ENCODE measurements at regions not wholly inside any gene's neighbourhood (a gene's known extent, or its start where the extent isn't known, plus 50 kb on each side); places are given as distances from the start of the nearest gene placed in this dataset.

DNA sequence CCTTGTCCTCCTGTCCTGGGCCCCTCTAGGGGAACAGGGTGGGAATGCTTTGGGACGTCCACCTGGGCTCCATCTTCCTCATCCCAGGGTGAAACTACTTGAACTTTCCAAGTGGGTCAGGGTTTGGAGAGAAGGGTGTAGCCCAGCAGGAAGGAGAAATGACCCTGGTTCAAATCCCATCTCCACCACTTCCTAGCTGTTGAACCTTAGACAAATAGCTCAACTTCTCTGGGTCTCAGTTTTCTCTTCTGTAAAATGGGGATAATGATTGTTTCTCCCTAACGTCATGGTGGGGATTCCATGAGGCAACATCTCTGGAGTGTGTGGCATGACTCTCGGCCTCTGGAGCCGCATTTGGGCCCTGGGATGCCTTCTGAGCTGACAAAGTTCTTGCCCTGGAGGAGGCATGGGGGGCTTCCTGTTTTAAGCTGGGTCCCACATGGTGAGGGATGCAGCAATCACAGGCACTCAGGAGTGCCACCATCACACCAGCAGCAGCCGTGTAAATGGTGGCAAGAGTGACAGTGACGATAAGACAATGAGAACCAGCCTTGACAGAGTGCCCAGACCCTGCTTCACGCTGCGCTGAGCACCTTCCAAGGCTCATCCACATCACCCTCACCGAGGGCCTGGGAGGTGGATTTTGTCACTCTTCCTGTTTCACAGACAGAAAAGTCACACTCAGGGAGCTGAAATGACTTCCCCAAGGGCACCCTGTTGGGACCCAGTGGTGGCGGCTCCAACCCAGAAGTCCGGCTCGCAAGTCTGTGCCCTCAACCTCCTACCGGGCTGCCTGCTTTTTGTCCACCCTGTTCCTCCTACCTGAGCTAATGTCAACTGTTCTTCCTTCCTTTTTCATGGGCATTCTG, 69.5 kb upstream of the IER5L start:
- DNase-seq = no peak

DNA sequence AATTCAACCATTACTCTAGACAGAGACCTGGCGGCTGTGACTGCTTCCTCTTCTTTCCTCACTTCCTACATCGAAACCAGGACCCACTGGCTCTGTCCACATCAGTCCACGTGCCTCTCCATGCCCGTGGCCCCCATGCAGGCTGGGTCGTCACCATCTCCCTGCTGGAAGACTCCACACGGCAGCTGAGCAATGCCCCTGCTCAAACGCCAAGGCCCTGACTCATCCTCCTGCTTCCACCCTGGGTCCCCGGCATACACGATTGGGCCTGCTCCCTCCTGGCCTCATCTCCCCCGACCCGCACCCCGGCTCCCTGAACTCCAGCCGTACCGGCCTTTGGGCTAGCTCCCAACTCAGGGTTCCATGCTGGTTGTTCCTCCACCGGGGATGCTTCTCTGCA, 67.2 kb upstream of the IER5L start:
- DNase-seq = no peak

DNA sequence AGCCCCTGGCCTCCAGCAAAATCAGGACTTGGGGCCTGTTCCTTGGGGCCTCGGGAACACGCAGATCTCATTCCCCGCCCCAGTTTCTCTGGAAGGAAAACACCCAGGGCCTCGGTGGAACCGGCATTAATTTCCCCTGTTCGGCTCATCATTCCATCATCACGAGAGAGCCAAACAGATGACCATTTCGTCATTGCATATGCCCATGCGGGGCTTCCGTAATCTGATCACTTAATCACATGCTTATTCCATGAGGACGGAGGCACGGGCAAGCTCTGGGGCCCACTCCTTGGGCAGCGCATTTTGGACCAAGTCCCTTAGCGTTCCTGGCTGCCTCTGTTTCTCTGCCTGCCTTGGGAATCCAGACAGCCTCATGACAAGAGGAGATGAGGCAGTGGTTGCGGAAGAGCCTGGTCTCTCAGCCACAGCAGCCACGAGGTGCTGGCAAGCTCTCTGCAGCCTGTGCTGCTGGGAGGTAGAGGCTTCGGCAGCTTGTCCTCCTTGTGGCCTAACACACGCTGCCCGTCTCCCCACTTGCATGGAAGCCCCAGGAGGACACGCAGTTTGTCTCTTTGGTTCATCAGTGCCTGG, 65.0 kb upstream of the IER5L start:
- DNase-seq = no peak

DNA sequence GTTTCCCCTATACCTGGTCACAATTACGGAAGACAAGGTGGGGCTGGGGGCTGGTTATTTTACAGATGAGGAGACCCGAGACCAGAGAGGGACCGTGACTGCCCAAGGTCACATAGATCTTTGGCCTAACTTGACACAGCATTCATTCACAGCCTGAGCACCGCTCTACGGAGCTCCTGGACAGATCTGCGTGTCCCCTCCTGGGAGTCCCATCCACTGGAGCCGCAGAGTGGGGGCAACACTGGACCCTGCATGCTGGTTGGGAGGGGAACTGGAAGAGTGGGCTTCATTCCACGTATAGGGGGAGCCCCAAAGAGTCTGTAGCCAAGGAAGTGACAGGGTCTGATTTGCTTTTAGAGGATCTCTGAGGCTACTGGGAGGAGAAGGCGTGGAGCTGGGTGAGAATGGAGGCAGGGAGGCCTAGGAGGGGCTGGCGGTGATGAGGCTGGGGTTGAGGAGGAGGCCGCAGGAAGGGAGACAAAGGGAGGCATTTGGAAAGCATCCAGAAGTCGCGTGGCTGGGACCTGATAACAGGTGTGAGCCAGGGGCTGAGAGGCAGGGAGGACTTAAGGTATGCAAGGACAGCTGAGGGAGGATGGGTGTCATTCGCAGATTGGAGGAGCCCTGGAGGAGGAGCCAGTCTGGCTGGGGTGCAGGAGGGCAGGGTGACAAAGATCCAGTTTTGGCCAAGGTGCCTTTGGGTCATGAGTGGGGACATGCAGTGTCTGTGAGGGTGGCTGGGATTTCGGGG, 64.3 kb upstream of the IER5L start:
- no peak for DNase-seq

DNA sequence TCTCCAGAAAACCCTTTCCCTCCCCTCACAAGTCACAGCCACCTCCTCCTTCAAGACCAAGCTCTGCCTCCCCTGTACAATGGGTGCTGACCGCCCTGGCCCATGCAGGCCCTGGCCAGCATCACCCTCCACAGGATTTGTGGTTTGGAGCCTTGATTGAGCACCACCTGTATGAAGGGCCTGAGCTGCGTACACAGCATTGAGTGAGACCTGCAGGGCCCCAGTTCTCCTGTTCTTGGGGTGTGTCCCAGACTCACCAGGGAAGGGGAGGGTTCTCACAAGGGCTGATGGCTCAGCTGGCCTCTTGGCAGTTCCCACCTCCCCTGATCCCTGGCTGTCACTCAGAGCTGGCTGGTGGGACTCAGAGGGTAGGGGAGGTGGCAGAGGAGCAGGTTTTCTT, 63.7 kb upstream of the IER5L start:
- no peak for DNase-seq

DNA sequence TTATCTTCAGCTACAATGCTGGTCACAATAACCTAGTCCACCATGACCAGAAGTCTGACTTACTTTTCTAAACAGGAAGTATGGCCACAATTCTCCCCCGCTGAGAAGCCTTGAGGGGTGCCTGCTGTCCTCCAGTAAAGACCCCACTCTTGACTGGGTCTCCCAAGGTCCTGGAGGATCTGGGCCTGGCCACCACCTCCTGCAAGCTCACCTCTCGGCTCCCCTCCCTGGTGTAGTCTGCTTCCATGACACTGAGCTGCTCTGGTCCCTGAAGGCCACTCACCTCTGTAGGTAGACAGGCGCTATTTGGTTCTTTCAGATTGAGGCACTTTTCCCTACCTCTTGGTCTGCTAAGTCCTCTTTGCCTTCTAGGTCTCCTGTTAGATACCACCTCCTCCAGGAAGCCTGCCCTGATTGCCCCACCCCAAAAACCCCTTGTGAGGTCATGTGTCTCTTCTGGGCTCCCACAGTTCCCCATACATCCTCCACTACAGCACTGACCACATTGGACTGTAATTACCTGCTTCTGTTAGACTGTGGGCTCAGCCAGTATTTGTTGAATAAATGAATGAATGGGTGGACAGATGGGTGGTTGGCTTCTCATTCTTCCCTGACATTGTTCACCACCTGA, 62.6 kb upstream of the IER5L start:
- no peak for DNase-seq

- no peak for DNase-seq
These were observed 62.0 kb upstream of the IER5L start for GRCh38 chr9:129239946-129240490.

DNA sequence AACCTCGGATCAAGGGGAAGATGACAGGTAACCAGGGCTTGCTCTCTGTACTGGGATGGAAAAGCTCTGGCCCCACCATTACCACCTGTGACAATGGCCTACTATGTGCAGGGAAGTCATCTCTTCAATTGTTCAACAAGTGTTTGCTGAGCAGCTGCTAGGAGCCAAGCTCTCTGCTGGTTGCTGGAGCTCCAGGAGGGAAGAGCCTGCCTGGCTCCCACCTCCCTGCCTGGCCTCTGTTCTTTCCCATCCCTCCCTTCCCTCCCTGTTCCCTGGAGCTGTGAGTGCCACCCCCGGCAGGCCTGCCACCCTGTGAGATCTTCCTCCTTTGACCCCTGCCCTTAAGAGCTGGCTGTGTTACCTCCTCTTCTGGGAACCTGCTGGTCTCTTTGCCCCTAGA, 59.7 kb upstream of the IER5L start:
- DNase-seq = no peak

DNA sequence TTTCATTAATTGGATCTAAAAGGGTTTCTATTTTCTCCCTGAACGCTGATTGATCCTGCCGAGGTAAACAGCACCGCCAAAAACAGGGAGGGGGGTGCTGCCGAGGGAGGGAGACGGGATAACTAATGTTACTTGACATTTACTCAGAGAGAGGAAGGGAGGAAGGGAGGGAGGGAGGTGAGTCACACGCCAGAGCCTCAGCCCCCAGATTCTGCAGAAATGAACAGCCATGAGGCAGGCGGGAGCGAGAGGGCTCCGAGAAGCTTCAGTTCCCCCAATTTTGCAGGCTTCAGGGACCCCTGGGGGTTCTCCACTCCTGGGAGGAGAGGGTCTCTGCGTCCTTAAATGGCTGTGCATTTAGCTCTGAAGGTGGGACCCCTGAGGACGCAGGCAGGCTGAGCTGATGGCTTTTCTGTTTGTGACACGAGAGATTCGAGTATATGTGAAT, 59.1 kb upstream of the IER5L start:
- DNase-seq = no peak

DNA sequence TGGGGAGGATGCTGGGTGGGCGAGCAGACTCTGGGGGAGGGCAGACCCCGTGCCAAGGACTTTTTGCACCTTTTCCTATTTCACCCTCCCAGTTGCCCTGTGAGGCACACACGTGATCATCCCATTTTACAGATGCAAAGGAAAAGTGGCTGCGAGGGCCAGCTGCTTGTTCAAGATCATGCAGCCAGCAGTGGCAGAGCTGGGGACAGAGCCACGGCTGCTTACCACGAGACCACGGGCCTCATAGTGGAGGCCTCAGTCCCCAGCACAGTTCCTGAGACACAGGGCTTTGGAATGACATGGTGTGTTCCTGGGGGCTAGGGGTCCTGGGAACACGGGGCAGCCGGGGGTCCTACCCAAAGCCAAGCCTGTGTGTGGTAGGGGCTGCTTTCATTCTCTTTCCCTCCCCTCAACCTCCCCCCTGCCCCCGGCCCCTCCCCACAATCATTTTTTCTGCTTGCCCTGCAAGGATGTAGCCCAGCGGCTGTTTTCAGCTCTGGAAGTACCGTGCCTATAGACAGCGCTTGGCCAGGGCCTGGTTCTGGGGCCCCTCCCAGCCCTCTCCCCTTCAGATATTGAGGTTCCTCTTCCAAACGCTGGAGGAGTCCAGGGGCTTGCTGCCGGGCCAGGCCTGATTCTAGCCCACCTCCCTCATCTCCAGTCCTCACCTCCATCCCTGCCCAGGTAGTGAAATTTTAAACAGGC, 58.5 kb upstream of the IER5L start:
- no peak for DNase-seq

GRCh38 chr9:129235931-129236331, 57.9 kb upstream of the IER5L start:
- no peak for DNase-seq

DNA sequence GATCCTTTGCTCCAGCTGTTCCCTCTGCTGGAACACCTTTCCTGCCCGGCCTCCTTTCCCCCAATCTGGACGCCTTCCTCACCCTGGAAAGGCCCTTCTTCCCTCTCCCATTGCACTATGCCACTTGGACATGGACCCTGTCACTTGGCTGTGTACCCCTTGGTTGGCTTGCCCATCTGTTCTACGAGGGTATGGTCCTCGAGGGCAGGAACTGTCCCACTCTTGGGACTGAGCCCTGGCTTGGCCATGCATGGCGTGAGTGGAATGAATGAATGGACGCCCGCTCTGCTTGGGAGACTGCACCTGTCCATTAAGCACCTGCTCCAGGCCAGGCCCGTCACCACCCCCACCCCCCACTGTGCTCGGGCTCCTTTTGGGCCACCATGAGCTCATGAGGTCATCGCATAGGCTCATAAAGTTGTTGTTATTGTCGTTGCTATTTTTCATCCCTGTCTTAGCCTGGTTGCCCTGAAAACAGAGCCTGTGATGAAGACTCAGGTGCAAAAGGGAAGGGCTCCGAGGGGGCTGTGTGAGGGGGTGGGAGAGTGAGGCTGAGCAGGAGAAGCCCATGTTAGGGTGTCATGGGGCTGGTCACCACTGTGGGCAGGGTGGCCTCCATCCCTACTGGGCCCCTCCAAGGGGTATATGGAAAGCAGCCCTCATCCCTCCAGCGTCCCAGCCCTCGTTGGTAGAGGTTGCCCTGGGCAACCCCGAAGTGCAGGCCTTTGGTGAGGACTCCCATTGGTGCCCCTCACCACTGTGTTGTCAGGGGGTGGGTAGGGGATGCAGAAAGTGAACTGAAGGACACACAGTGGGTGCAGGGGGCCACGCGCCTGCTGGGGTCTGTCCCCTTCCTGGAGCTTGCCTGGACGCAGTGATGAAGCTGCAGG, 57.2 kb upstream of the IER5L start:
- DNase-seq = no peak

GRCh38 chr9:129234491-129234890, 56.4 kb upstream of the IER5L start:
- DNase-seq = no peak

DNA sequence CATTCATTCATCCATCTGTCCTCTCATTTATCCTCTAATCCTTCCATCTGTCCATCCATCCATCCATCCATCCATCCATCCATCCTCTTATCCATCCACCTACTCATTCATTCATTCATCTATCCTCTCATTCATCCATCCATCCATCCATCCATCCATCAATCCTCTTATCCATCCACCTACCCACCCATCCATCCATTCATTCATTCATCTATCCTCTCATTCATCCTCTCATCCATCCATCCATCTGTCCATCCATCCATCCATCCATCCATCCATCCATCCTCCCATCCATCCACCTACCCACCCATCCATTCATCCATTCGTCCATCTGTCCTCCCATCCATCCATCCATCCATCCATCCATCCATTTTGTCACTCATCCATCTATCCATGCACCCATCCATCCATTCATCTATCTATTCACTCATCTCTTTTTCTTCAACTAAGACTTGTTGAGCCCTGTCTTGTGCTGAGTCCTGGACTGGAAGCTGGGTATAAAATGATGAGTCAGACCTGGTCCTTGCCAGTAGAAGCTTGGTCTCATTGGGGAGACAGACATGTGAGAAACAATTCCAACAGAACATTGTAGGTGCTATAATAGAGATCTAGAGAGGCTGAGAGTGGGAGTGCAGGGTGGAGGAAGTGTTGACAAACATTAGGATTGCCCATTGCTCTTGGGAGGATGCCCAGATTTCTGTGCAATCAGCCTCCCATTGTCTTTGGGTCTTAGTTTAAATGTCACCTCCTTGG, 55.0 kb upstream of the IER5L start:
- DNase-seq = no peak

DNA sequence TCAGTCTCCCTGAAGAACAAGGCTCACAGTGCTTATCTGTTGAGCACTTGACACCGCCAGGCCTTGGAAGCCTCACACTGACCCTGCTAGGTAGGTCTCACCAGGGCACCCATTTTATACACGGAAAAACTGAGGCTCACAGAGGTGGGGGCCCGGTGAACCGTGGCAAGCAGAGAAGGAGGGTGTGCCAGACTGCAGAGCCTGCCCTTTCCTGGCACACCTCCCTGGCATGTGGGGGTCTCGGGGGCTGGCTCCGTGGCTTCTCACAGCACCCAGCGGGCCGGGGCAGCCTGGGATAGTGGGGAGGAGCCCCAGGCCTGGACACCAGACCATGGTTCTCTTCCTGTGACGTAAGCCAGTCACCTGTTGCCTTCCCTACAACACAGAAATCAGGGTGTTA, 53.7 kb upstream of the IER5L start:
- DNase-seq = no peak

DNA sequence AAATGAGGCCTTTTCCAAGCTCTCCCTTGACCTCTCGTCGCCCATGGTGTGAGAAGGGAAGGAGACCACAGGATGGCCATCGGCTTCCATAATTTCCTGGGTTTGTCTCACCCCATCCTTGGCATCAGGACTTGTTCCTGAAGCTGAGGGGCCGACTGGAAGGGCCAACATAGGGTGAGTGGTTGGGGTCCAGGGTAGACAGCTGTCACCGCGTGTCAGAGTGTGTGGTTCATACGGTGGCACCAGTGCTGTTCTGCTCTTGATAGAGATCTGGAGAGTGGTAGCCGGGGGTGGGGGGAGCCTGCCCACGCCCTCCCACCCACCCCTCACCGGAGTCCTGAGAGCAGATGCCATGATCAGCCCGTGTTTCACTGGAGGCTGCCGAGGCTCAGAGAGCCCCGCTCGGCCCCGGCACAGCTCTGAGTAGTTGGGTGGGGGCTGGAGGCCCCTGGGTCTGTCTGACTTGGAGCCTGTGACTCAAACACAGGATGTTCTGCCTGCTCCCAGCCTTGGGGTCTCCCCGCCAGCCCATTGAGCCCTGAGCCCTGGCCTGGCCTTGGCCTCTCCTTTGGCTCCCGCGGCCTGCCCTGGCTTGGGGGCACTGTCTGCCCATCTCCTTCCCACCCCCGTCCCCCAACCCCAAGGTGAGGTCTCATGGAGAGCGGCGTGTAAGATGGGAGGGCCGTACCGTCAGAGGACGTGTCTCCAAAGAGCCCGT, 53.1 kb upstream of the IER5L start:
- DNase-seq = no peak

- DNase-seq = no peak
These were observed 52.2 kb upstream of the IER5L start for GRCh38 chr9:129230302-129230701.

Data from GOT3 (cell line).